ENCODE measurements at regions not wholly inside any gene's neighbourhood (a gene's known extent, or its start where the extent isn't known, plus 50 kb on each side); places are given as distances from the start of the nearest gene placed in this dataset.

DNA sequence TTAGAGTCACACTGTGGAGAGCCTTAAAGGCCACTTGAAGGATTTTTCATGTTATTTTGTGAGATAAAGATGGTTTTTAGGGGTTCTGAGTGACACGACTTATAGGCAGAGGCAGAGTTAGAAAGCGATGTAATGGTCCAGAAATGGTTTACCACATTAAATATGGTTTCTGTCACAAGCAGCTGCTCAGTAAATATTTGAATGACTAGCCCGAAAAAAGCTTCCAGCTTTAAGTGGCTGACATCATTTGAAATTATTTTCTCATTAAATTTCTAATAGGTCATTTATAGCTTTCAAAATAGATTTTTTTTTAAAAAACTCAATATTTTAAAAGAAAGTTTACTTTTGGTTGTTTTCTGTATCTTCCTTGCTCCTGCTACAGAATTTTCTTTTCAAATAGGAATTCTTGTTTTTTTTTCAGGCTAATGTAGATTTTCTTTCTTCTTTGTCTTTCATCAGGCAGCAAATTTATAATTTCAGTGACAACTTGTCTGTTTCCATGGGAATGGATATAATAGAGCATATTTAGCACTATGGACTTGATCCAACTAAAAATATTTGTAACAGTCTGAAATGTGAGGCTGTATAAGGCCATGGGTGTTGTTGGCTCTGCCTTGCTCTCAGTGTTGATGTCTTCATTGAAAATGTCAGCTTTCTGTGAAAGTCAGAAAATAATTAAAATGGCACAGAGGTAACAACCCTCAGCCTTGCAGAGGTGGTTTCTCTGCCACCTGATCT lies 700.0 kb downstream of the TMTC2 start:
- TF ChIP-seq, protein P1, sequence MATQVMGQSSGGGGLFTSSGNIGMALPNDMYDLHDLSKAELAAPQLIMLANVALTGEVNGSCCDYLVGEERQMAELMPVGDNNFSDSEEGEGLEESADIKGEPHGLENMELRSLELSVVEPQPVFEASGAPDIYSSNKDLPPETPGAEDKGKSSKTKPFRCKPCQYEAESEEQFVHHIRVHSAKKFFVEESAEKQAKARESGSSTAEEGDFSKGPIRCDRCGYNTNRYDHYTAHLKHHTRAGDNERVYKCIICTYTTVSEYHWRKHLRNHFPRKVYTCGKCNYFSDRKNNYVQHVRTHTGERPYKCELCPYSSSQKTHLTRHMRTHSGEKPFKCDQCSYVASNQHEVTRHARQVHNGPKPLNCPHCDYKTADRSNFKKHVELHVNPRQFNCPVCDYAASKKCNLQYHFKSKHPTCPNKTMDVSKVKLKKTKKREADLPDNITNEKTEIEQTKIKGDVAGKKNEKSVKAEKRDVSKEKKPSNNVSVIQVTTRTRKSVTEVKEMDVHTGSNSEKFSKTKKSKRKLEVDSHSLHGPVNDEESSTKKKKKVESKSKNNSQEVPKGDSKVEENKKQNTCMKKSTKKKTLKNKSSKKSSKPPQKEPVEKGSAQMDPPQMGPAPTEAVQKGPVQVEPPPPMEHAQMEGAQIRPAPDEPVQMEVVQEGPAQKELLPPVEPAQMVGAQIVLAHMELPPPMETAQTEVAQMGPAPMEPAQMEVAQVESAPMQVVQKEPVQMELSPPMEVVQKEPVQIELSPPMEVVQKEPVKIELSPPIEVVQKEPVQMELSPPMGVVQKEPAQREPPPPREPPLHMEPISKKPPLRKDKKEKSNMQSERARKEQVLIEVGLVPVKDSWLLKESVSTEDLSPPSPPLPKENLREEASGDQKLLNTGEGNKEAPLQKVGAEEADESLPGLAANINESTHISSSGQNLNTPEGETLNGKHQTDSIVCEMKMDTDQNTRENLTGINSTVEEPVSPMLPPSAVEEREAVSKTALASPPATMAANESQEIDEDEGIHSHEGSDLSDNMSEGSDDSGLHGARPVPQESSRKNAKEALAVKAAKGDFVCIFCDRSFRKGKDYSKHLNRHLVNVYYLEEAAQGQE (IDR thresholded peaks at IDR 0.05) = no peak
- TF ChIP-seq TAF1 (conservative IDR thresholded peaks at IDR 0.05) = no peak
- TF ChIP-seq, protein P2, sequence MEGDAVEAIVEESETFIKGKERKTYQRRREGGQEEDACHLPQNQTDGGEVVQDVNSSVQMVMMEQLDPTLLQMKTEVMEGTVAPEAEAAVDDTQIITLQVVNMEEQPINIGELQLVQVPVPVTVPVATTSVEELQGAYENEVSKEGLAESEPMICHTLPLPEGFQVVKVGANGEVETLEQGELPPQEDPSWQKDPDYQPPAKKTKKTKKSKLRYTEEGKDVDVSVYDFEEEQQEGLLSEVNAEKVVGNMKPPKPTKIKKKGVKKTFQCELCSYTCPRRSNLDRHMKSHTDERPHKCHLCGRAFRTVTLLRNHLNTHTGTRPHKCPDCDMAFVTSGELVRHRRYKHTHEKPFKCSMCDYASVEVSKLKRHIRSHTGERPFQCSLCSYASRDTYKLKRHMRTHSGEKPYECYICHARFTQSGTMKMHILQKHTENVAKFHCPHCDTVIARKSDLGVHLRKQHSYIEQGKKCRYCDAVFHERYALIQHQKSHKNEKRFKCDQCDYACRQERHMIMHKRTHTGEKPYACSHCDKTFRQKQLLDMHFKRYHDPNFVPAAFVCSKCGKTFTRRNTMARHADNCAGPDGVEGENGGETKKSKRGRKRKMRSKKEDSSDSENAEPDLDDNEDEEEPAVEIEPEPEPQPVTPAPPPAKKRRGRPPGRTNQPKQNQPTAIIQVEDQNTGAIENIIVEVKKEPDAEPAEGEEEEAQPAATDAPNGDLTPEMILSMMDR (IDR thresholded peaks at IDR 0.05; ENCODE audit: low read depth, low read length, missing input control) = no peak
- TF ChIP-seq, protein P3, sequence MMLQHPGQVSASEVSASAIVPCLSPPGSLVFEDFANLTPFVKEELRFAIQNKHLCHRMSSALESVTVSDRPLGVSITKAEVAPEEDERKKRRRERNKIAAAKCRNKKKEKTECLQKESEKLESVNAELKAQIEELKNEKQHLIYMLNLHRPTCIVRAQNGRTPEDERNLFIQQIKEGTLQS (IDR thresholded peaks at IDR 0.05) = no peak
